RPMI7951 (cell line): ENCODE measurements at regions not wholly inside any gene's neighbourhood (a gene's known extent, or its start where the extent isn't known, plus 50 kb on each side); places are given as distances from the start of the nearest gene placed in this dataset.

Experiments used
- DNase-seq: peaks from one replicate; pipeline ENCODE4 v3.0.0-alpha.2; 2012; ENCODE audit warnings: low read depth

DNA sequence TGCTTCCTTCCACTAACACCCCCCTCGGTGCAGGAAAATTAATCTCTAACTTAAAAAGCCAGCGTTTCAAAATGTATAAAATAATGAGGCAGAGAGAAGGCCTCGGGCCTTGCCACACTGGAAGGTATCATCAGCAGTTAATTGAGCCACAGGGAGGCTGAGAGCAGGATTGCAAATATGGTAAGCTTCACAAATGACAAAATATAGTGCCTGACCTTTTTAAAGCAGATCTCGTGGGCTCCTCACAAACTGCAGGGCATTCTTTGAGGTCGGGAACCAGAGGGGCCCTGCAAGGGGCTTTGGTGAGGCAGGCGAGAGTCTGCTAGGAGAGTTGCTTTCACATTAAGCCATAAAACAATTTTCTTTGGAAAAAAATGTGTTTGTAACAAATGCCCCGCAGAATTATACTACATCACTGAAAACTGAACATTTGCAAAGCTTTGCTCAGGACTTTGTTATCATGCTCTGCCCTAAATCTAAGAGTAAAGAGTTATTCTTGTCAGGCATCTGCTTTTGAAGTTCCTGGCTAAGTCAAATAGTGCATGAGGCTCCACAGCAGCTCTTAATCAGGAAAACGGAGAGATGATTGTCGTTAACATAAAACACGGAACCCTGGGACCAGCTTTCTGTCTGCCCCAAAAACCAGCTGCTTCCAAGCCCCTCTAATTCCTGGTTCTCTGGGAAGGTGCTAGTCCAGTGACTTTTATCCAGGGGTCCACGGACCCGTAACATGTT is 61.4 kb upstream of the SYT13 start:
- no peak for DNase-seq

DNA sequence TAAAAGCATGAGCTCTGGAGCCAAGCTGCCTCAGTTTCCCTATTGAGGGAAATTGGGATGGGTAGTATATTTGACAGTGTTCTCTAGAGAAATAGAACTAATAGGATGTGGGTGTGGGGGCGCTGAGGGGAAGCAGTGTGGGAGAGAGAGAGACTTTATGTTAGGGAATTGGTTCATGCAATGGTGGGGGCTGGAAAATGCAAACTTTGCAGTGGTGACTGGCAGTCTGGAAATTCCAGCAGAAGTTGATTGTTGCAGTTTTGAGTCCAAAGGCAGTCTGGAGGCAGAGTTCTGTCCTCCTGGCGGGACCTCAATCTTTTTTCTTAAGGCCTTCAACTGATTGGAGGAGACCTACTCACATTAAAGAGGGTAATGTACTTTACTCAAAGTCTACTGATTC is 59.4 kb upstream of the SYT13 start:
- DNase-seq, result no peak

GRCh38 chr11:45344028-45344427 is 57.9 kb upstream of the SYT13 start:
- no peak for DNase-seq

GRCh38 chr11:45343444-45343843 is 57.3 kb upstream of the SYT13 start:
- no peak for DNase-seq

DNA sequence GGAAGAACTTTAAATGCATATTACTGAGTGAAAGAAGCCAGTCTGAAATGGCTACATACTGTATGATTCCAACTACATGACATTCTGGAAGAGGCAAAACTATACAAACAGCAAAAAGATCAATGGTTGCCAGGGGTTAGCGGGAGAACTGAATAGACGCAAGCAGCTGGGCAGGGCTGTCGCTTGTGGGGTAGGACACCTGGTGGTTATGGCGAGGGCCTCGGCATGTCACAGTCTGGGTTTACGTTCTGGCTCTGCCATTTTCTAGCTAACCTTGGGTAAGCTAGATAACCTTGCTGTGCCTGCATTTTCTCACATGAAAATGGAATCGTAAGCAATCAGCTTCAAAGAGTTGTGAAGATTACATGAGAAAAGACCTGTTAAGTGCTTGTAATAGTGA is 55.2 kb upstream of the SYT13 start:
- DNase-seq, result no peak

DNA sequence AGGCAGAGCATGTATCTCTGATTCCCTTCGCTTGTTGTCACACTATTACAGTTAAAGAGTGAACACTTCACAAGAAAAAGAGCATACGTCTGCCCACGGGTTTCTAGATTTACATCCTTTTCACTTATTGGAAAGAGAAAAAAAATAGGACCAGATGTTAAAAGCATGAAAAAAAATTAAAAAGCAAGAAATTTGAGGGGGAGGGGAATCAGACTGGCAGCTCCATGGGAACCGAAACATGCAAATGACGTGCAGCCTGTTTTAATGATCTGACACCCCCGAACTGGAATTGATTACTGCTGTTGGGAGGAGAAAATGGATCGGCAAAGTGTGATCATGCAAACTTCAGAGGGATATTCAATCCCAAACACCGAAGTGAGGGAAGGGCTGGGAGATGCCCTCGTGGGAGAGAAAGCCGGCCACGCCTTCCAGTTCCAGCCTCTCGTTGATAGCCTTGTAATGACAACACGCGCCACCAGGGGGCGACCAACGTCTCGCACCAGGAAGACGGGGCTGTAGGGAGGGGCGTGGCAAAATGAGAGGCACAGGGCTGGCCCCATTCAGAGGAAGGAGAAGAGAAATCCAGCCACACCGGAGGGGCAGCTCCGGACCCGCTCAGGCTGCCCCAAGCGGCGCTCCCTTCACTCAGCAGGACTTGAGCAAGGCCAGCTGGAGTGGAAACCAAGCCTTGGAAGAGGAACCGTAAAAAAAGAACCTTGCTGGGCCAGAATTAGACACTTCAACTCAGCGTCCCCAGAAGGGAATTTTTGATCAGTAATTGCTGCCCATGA is 53.8 kb upstream of the SYT13 start:
- DNase-seq, result peak; percentile 81

DNA sequence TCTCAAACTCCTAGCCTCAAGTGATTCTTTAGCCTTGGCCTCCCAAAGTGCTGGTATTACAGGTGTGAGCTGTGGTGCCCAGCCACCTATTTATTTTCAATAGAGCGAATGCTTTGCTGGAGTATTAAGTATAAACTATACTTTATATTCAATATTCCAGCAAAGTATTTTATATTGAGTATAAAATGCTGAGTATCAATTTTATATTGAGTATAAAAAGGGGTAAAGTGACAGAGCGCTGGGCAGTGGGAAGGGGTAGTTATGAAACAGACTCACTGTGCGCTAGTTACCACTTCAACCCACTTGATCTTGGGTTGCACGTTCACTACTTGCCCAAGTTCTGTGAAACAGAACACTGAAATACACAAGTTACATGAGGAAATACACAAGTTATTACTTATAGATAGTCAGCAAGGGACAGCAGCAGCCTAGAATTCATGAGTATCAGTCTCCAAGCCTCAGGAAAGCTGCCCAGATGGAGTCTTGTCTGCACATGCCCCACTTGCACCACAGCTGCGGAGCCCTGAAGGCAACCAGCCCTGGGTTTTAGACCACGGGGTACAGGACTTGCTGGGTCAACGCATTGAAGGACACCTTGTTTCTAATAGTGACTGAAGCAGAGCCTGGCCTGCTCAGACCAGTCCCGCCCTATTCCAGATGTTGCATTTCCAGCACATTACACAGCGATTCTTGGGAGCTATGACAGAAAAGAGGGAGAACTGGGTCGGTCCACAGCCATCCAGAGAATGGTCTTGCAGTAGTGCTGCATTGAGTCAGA is 51.6 kb upstream of the SYT13 start:
- no peak for DNase-seq

DNA sequence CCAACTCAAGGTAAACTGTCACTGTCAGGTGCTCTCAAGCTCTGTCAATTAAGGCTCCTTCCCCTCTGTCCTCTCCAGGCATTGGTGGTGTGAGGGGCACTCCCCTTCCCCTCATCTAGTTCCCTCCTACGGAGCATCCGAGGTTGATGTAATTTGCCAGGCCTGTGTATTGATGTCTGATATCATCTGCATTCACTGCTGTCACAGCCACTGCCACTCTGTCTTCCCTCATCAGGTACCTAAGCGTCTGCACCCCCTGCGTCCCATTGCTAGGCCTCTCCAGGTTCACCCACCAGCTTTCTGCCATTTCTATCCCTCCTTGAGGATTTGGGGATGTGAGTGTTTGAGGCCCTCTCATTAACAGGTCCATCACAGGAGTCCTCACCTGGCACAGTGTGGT is 50.0 kb upstream of the SYT13 start:
- DNase-seq, result no peak
